Smooth muscle cell (in vitro differentiated cells): ENCODE measurements at regions not wholly inside any gene's neighbourhood (a gene's known extent, or its start where the extent isn't known, plus 50 kb on each side); places are given as distances from the start of the nearest gene placed in this dataset.

Experiments
- DNase-seq: peaks from one replicate; lab custom pipeline; 2025; ENCODE audit not compliant: unreplicated experiment; lab: John Stamatoyannopoulos, UW
- H2AFZ ChIP-seq: fragments of 200-600 bp; sonication (generic); 2 replicates; pipeline ENCODE4 v1.6.0; 2016; ENCODE audit warnings: antibody characterized with exemption, low read depth, mild to moderate bottlenecking
- H3F3A ChIP-seq: fragments of 200-600 bp; sonication (generic); 2 replicates; pipeline ENCODE4 v1.6.0; 2017; ENCODE audit warnings: antibody characterized with exemption, low read depth
- H3K27ac ChIP-seq: fragments of 200-600 bp; sonication (generic); 2 replicates; pipeline ENCODE4 v1.5.1; 2016; ENCODE audit warnings: low read depth, mild to moderate bottlenecking
- H3K27me3 ChIP-seq: fragments of 200-600 bp; sonication (generic); 2 replicates; pipeline ENCODE4 v1.6.1; 2016; ENCODE audit warnings: low read depth, mild to moderate bottlenecking
- H3K36me3 ChIP-seq: fragments of 200-600 bp; sonication (generic); 2 replicates; pipeline ENCODE4 v1.5.1; 2016; ENCODE audit warnings: low read depth
- H3K4me1 ChIP-seq: fragments of 200-600 bp; sonication (generic); 2 replicates; pipeline ENCODE4 v1.5.1; 2016; ENCODE audit warnings: low read depth
- H3K4me2 ChIP-seq: fragments of 200-600 bp; sonication (generic); 2 replicates; pipeline ENCODE4 v1.6.0; 2016; ENCODE audit warnings: mild to moderate bottlenecking
- H3K4me3 ChIP-seq: fragments of 200-600 bp; sonication (generic); 2 replicates; pipeline ENCODE4 v1.5.1; 2016; ENCODE audit warnings: mild to moderate bottlenecking
- H3K79me2 ChIP-seq: fragments of 200-600 bp; sonication (generic); 2 replicates; pipeline ENCODE4 v1.6.0; 2016; ENCODE audit warnings: low read depth, mild to moderate bottlenecking
- H3K9ac ChIP-seq: fragments of 200-600 bp; sonication (generic); 2 replicates; pipeline ENCODE4 v1.6.0; 2016; ENCODE audit warnings: low read depth
- H3K9me3 ChIP-seq: fragments of 200-600 bp; sonication (generic); replicated peaks from 2 replicates; pipeline ENCODE4 v1.5.1; 2016; ENCODE audit warnings: low read depth
- H4K20me1 ChIP-seq: fragments of 200-600 bp; sonication (generic); 2 replicates; pipeline ENCODE4 v1.6.0; 2016; ENCODE audit warnings: low read depth
- WGBS: methylation state at CpG from one replicate; pipeline ENCODE4 v1.1.7; 2016; ENCODE audit warnings: low lambda C conversion rate; 5-methylcytosine and 5-hydroxymethylcytosine counted together
- TF ChIP-seq, protein P1 (sequence below): fragments of 200-600 bp; sonication (generic); IDR thresholded peaks from 2 replicates; pipeline ENCODE4 v1.5.1; 2017; ENCODE audit warnings: borderline replicate concordance, mild to moderate bottlenecking, antibody characterized with exemption; ENCODE audit not compliant: insufficient read depth, poor library complexity, severe bottlenecking

DNA sequence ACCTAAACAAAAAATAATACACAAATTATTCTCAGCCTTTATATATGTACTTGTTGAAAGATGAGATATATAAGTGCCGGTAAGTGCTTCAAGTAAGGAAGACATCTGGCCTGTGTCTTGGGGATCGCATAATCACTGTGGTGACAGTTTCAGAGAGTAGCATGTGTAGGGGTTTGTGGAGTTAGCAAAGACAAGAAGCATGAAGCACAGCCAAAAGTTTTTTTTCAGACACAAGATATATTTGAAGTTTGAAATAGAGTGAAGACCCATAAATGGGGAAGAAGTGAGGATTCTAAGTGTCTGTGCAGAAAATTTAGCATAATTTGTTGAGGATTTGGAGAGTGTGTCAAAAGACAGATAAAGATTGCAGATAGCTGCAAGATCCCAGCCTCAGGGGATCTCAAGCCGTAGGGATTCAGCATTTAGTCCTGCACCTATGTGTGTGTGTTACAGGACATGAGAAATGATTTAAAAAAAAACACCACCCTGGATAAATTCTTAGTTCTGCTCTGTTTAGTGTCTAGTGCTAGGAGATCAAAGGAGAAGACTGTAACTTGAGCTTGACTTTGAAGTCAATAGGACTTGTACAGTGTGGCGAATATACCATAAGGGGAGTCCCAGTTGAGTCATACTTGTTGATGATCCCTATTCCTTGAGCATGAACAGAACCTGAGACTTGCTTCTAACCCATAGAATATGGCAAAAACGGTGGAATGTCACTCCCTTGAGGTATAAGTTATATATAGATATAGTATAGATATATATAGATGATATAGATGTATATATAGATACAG, 123.9 kb upstream of the GRM7 start:
- Histone ChIP-seq H3K9ac (no peak overlapping the region), H3F3A (no peaks in the 10 kb centered on the region), H3K36me3 (no peaks in the 10 kb centered on the region), H2AFZ (no peak overlapping the region), H3K27ac (no peak overlapping the region), H4K20me1 (no peaks in the 10 kb centered on the region), H3K4me1 (peaks cover 17% of the 10 kb centered on the region), H3K27me3 (peaks cover 12% of the 10 kb centered on the region), H3K4me3 (no peak overlapping the region), H3K4me2 (no peak overlapping the region), H3K79me2 (no peaks in the 10 kb centered on the region), H3K9me3 (no peaks in the 10 kb centered on the region)
- TF ChIP-seq, protein P1, sequence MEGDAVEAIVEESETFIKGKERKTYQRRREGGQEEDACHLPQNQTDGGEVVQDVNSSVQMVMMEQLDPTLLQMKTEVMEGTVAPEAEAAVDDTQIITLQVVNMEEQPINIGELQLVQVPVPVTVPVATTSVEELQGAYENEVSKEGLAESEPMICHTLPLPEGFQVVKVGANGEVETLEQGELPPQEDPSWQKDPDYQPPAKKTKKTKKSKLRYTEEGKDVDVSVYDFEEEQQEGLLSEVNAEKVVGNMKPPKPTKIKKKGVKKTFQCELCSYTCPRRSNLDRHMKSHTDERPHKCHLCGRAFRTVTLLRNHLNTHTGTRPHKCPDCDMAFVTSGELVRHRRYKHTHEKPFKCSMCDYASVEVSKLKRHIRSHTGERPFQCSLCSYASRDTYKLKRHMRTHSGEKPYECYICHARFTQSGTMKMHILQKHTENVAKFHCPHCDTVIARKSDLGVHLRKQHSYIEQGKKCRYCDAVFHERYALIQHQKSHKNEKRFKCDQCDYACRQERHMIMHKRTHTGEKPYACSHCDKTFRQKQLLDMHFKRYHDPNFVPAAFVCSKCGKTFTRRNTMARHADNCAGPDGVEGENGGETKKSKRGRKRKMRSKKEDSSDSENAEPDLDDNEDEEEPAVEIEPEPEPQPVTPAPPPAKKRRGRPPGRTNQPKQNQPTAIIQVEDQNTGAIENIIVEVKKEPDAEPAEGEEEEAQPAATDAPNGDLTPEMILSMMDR = no peak
- no peak for DNase-seq
- WGBS = 29% methylated on average over 5 of the region's 5 CpGs

DNA sequence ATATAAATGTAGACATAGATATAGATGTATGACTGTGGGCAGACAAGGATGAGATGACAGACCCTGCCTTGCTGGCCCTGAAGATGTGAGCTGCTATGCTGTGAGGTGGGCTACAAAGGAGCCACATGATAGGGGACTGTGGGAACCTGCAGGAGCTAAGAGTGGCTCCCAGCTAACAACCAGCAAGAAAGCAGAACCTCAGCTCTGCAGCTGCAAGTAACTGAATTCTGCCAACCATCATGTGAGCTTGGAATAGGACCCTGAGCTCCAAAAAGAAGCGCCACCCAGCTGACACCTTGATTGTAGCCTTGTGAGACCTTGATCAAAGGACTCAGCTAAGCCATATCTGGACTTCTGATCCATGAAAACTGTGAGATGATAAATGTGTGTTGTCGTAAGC, 123.3 kb upstream of the GRM7 start:
- Histone ChIP-seq H3K79me2 (no peaks in the 10 kb centered on the region), H3K27me3 (peaks cover 12% of the 10 kb centered on the region), H3K9me3 (no peaks in the 10 kb centered on the region), H4K20me1 (no peaks in the 10 kb centered on the region), H3K4me1 (peaks cover 17% of the 10 kb centered on the region), H3K9ac (no peak overlapping the region), H3K27ac (no peak overlapping the region), H3K4me2 (no peak overlapping the region), H3K36me3 (no peaks in the 10 kb centered on the region), H2AFZ (no peak overlapping the region), H3K4me3 (no peak overlapping the region), H3F3A (no peaks in the 10 kb centered on the region)
- no peak for DNase-seq
- WGBS = 88% methylated on average over 2 of the region's 2 CpGs
- TF ChIP-seq, protein P1 = no peak

DNA sequence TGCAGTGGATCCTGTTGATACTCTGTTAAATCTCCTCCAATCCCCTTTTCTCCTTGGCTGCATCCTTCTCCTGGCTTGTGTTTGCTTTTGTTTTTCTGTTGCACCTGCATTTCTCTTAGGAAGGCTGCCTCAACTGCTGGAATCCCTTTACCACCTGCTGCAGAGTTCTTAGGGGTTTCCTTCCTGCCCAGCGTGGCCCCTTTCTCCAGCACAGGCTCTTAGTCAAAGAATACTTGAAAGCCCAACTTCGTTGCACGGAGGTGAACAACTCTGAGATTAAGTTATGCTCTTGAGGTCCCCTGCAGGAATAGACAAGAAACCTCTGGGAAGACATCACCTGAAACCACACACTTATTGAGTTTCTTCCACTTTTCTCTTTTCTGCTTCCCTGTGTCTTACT, 121.6 kb upstream of the GRM7 start:
- Histone ChIP-seq H3K9ac (no peak overlapping the region), H3F3A (no peaks in the 10 kb centered on the region), H3K27ac (no peak overlapping the region), H3K4me3 (no peak overlapping the region), H2AFZ (no peak overlapping the region), H3K4me1 (peaks cover 17% of the 10 kb centered on the region), H3K36me3 (no peaks in the 10 kb centered on the region), H3K4me2 (no peak overlapping the region), H3K79me2 (no peaks in the 10 kb centered on the region), H4K20me1 (no peaks in the 10 kb centered on the region), H3K9me3 (no peaks in the 10 kb centered on the region), H3K27me3 (peaks cover 12% of the 10 kb centered on the region)
- DNase-seq = no peak
- TF ChIP-seq, protein P1 = no peak
- WGBS = 63% methylated on average over 3 of the region's 3 CpGs
